ENCODE measurements at regions not wholly inside any gene's neighbourhood (a gene's known extent, or its start where the extent isn't known, plus 50 kb on each side); places are given as distances from the start of the nearest gene placed in this dataset.
A peak's percentile ranks its signal among the peaks of the same experiment; 100 is the strongest.
"Not testable (repeated sequence)": the region's sequence is repeated elsewhere in the genome, so short reads cannot be mapped to it uniquely, and the experiment has no call there.

DNA sequence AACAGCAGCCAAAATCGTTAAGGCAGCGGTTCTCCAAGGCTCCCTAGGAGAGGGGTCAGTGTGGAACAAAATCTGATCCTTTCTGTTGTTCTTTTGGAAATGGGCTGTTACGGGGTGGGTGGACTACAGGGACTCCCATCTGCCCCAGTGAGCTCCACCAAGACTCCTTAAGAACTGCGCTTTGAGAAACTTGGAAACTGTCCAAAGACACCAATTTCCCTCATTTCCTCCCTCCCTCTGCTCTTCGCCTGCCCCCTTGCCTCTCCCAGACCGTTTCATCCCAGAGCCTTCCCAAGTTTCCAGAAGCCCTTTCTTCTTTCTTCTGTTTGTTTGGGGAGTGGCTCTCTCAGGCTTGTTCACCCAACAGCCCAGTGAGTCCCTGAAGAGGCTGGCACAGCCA, 205.4 kb downstream of the COPRS start:
- intact Hi-C loops (cut with DNase I) = no loop called here
- DNase-seq = no peak

DNA sequence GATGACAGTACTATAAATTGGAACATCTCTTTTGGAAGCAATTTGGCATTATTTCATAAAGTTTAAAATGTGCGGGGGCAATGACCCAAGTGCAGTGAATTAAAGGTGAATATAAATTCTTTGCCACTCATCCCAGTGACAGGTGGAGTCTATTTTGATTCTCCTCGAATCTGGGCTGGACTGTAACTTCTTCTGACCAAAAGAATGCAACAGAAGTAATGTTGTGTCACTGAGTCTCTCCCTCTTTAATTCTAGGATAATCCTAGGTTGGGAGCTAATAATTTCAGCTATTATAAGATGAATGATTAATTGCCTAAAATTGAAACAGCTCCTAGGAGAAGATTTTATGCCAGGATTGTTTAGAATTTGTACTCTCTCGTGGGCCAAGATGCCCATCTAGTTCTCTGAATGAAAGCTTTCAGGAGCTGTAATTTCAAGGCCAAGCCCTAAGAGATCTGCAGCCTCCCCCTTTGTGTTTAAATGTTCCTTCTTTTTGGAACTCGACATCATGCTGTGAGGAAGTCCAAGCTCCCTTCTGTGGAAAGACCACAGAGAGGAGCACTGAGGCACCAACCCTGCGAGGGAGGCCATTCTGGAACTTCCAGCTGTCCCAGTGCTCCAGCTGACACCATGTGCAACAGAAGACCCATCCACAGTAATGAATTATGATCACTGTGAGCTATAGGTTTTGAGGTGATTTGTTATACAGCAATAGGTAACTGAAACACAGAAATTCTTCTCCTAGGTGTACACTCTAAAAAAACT, 208.1 kb downstream of the COPRS start:
- no peak for DNase-seq
- intact Hi-C loops (cut with DNase I) = no loop called here

DNA sequence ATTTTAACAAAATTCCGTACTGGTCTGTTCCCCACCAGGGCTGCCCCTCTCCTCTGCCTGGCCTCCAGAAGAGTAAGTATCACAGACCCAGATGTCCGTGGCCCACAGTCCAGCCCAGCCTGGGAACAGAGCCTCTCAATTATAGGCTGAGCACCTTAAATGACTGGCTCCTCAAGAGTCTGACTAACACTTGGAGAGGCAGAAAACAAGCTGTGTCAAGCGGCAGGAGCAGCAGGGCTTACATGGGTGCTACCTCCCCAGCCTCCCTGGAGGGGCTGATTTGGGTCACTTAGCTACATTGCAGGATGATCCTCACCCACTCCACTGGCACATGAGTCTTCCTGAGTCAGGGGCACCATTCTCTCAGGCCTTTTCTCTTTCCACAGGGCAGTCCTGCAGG, 209.7 kb downstream of the COPRS start:
- intact Hi-C loops (cut with DNase I) = no loop called here
- no peak for DNase-seq

DNA sequence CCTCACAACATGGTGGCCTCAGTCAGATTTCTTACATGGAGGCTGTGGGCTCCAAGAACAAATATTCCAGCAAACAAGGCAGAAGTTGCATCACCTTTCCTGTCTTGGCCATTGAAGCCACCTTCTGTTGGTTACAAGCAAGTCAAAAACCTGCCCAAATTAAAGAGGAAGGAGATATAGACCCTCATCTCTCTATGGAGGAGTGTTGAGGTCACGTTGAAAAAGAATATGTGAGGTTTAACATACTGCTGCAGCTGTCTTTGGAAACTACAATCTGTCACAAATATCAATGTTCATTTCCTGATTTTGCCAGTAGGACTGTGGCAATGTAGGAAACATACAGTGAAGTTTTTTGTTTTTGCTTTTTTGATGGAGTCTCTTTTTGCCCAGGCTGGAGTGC, 211.4 kb downstream of the COPRS start:
- intact Hi-C loops (cut with DNase I) = no loop called here
- DNase-seq = no peak

DNA sequence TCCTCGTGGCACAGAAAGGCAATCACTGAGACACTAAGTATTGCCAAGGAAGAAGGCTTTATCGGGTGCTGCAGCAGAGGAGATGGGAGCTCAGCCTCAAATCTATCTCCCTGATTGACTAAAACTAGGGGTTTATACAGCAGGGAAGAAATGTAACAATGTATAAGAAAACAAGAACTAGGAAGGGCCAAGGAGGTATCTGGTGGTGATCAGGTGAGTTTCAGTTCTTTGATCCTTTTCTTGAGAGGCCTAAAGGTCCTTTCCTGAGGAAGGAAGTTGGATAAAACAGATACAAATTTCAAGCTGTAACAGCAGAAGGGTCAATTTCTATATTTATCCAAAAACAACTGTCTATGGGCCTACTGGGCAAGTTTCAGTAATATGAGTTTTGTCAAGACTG, 212.4 kb downstream of the COPRS start:
- DNase-seq = no peak

DNA sequence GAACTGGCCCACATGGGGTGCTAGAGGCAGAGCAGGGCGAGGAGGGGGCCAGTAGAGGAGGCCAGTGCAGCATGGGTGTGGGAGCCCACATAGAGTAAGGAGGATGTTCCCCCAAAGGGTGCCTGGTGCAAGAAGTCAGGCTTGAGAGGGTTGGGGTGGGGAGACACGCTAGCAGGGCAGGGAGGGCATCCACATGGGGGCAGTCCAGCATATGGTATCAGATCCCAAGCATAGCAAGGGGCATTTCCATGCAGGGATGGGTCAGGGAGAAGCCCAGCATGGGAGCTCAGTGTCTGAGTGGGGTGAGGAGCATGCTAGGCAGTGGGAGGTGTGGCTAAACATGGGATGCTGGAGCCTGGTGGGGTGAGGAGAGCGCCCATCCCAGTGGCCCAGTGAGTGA, 213.7 kb downstream of the COPRS start:
- DNase-seq = no peak
- intact Hi-C loops (cut with DNase I) = no loop called here

More for the DNA sequence above, 212.4 kb downstream of the COPRS start:
- intact Hi-C loops (cut with DNase I) = no loop called here

DNA sequence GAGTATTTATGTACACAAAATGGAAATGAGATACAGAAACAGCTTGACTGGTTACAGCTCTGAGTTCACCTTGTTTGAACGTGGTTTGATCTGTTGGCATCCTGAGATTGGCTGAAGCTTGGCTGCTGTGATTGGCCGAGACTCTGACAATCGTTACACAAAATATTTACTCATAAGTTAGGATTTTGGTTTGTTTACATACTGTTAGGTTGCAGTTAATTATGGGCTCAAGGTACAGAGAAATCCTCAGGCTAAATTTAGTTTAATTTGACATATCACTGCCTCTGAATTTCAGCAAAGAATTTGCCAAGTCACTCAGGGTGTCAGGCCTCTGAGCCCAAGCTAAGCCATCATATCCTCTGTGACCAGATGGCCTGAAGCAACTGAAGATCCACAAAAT, 227.3 kb downstream of the COPRS start:
- DNase-seq = no peak
- intact Hi-C loops (cut with DNase I) = no loop called here

DNA sequence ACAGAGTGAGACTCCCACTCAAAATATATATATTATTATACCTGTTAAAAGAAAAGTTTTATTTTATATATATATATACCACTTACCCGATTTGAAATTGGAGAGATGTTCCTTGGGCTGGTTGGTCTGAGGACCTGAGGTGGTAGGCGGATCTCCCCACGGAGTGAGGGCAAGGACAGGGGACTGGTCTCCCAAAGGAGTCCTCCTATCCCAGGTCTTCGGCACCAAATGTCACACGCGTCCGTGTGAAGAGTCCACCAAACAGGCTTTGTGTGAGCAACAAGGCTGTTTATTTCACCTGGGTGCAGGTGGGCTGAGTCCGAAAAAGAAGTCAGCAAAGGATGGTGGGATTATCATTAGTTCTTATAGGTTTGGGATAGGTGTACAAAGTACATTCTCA, 228.2 kb downstream of the COPRS start:
- intact Hi-C loops (cut with DNase I); DNase-seq: not testable (repeated sequence)

DNA sequence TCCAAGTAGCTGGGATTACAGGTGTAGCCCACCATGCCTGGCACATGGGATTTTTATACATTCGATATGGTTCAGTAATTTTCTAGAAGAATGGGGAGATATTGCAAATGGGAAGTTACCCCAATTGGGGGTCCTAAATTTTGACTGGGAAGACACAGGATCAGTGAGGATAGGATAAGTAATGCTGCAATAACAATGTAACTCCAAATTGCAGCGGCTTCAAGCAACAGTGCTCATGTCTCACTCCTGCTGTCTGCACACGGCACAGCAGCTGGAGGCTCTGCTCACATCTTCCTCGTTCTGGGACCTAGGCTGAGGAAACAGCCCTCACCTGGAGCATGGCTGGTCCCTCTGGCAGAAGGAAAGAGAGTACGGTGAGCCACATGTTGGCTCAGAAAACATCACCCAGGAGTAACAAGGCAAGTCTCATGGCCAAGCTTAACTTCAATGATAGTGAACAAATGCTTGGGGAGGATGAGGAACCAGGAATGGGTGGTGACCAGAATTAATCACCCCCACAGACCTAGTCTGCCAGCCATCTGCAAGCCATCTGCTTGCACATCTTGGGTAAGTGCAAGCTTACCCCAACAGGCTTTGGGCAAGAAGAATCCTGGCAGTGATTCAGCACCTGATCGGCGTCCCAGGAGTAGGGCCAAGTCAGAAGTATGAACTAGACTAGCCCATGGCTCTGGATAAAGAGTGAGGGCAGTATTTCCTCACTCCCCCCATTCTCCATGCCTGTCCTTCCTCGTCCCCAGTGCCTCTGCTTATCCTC, 229.2 kb downstream of the COPRS start:
- DNase-seq = no peak
- intact Hi-C loops (cut with DNase I) = no loop called here

DNA sequence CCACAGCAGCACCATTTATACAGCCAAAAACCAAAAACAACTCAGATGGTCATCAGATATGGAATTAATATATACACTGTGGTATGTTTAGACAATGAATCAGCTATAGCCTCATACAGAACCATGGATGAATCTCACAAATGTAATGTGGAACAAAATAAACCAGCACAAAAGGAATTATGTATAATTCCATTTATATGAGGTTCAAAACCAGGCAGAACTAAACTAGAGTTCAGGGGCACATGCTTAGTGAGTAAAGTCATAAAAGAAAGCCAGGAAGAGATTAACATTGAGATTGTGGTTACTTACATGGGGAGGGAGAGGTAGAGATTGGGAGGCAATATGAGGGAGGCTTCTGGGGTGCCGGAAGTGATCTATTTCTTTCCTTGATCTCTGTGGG, 231.1 kb downstream of the COPRS start:
- no peak for DNase-seq
- intact Hi-C loops (cut with DNase I) = no loop called here

DNA sequence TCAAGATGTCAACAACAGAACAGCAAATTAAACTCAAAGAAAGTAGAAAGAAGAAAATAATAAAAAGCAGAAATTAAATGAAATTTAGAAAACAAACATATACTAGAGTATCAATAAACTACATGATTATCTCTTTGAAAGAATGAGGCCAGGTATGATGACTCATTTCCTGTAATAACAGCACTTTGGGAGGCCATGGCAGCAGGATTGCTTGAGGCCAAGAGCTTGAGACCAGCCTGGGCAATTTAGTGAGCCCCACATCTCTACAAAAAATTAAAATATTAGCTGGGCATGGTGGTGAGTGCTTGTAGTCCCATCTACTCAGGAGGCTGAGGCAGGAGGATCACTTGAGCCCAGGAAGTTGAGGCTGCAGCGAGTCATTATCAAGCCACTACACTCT, 232.5 kb downstream of the RAB11FIP4 start:
- intact Hi-C loops (cut with DNase I) = no loop called here
- DNase-seq = no peak

DNA sequence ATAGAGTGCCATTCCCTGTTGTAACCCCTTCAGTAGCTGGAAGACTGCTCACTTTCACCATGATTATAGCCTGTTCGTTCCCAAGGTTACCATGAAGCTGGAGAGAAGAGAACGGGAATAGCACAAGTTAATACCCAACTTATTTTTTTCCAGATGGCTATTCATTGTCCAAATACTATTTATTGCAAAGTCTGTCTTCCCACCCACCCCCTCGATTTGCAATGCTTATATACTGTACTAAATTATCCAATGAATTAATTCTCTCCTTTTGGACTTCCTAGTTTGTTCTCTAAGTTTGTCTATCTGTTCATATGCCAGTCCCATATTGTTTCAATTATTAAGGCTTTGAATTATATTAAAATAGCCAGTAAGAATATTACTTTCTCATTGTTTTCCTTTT, 231.0 kb downstream of the RAB11FIP4 start:
- intact Hi-C loops (cut with DNase I) = no loop called here
- DNase-seq = no peak

DNA sequence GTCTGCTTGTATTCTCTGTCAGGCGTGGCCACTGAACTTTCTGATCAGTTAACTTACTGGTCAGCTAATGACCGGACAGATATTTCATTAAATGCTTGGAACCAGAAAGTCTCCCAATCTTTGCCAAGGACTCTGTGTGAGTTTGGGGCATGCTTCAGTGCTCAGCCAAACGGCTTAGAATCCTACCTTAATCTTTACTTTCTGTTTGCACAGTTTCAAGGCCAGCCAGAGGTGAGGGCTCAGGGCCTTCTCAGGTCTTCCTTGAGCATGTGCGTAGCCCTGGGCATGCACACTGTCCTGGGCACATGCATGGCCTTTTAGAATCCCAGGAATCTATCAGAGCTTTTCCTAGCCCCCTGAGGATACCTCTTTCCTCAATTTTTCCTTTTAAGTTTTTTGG, 230.1 kb downstream of the RAB11FIP4 start:
- intact Hi-C loops (cut with DNase I) = no loop called here
- no peak for DNase-seq

DNA sequence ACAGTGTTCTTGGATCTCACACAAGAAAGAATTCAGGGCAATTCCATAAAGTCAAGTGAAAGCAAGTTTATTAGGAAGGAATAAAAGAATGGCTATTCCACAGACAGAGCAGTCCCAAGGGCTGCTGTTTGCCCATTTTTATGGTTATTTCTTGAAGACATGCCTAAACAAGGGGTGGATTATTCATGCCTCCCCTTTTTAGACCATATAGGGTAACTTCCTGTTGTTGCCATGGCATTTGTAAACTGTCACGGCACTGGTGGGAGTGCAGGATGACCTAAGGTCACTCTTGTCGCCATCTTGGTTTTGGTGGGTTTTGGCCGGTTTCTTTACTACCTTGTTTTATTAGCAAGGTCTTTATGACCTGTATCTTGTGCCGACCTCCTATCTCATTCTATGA, 219.6 kb downstream of the RAB11FIP4 start:
- intact Hi-C loops (cut with DNase I); DNase-seq: not testable (repeated sequence)

DNA sequence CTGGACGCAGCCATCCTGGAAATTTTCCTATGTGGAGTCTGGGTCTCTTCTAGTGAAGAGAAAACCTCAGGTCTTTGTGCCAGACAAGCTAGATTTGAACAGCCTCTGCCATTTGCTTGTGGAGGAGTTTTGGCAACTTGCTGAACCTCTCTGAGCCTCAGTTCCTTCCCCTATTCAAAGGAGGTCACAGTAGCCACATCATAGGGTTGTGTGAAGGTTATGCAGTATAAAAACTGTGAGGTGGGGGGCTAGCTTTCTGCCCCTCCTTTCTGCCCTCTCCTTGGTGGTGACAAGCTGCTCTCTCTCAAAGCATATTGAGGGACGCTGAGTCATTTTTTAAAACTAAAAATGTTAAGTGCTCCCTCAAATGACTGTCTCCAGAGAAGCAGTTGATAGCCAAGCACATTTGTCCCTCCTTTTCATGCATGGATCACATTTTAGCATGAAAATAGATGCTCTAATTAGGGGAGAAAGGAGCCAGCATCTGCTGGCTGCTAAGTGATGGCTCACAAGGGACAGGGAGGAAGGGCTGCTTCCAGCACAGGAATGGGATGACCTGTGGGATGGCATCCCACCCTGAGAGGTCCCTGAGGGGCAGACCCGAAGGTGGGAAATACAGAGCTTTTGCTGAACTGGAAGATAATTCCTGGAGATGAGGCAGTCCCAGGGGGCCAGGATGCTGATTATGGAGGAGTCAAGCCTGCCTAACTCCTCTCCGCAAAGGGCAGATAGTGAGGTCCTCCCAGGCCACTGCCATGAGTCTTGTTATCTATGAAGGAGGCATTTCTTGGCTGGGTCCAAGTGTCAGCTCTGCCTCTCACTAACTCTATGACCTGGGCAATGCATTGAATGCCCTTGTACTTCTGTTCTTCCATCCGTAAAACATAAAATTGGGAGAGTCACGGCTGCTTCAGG, 218.8 kb downstream of the RAB11FIP4 start:
- intact Hi-C loops (cut with DNase I) = no loop called here
- DNase-seq = no peak

DNA sequence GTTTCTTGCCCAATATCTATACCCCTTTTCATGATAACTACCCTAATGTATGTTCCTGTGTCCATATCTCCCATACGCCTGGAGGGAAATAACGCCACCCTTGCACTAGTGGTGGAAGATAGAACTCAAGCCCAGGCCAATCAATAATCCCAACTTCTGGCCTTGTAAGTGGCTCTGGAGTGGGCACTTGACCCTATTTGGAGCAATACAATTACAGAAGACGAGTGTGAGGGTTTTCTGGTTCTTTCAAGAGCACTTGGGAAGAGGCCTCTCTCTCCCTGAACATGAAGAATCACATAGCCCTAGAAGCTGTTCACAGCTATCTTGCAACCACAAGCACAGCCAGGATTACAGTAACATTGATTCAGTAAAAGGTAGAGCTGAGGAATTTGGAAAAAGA, 217.9 kb downstream of the RAB11FIP4 start:
- intact Hi-C loops (cut with DNase I) = no loop called here

DNA sequence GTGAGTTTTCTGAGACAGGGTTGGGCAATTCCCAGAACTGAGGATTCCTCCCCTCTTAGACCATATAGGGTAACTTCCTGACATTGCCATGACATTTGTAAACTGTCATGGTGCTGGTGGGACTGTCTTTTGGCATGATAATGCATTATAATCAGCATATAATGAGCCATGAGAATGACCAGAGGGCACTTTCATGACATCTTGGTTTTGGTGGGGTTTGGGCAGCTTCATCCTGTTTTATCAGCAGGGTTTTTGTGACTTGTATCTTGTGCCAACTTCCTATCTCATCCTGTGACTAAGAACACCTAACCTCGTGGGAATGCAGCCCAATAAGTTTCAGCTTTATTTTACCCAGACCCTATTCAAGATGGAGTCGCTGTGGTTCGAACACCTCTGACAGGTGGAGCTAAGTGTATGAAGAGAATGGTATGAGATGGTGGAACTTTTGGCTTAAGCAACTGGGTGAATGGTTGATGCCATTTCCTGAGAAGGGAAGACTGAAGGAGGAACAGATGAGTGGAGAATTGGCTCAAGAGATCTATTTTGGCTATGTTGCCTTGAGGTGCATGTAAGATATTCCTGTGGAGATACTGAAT, 217.3 kb downstream of the RAB11FIP4 start:
- DNase-seq = peak in 1 of 42 donors; percentile 21
- intact Hi-C loops (cut with DNase I) = no loop called here

More for the DNA sequence above, 217.9 kb downstream of the RAB11FIP4 start:
- DNase-seq = peak in 2 of 42 donors; percentile 30 to 31

DNA sequence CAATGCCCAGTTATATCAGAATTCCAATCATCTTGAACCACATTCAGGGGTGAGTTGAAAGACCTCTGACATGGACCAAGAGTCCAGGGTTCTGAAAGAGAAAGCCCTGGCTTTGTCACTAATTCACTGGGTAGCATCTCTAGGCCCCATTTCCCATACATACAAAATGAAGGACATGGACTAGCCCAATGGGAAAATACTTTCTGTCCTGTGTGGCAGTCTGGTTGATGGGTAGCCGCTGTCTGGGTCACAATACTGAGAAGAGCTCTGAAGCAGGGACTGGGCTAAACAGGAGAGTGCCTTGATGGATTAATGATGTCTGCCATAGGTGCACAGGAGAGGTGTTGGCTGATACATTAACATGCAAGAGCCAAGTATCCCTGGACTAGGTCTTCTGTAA, 214.3 kb downstream of the RAB11FIP4 start:
- DNase-seq = peak in 2 of 42 donors; percentile 2 to 7
- intact Hi-C loops (cut with DNase I) = no loop called here

DNA sequence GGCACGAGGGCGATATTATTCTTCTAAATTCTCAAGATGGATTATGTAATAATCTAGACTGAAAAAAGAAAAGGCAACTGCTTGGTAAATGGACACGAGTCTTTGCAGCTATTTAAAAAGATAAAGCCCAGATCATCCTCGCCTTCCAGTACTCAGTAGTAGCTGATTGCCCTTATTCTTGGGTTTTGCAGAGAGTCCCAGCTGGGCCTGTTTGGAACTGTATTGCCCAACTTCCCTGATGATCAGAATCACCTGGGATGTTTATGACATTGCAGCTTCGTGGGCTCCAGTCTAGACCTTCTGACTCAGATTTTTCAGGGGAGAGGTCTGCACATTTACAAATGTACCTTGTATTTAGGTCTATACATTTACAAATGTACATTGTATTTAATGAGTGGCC, 213.5 kb downstream of the RAB11FIP4 start:
- intact Hi-C loops (cut with DNase I) = no loop called here
- peak in 1 of 42 donors; percentile 7 for DNase-seq
